GM12878 (cell line): ENCODE measurements at regions not wholly inside any gene's neighbourhood (a gene's known extent, or its start where the extent isn't known, plus 50 kb on each side); places are given as distances from the start of the nearest gene placed in this dataset.

Experiments
- CEBPB ChIP-seq, 2 experiments: fragments of 150-350 bp in 1 of 2; IDR thresholded peaks; 2 replicates each; pipeline ENCODE4 v1.6.1; 2012 to 2014; ENCODE audit warnings: low read depth in 2 of 2, low read length in 2 of 2, borderline replicate concordance in 1 of 2, inconsistent platforms in 1 of 2
- EP300 ChIP-seq, 2 experiments: fragments of 150-350 bp in 1 of 2; IDR thresholded peaks; 2 replicates each; pipeline ENCODE4 v1.6.1; 2011 to 2012; ENCODE audit warnings: low read depth in 2 of 2, low read length in 2 of 2, borderline replicate concordance in 1 of 2, improper control_type of control experiment in 1 of 2, inconsistent platforms in 1 of 2; ENCODE audit not compliant: control insufficient read depth in 1 of 2
- FOS ChIP-seq: IDR thresholded peaks from 3 replicates; pipeline ENCODE4 v1.6.1; 2011; ENCODE audit warnings: borderline replicate concordance; ENCODE audit not compliant: insufficient read length; ENCODE audit errors: extremely low read depth
- GABPA ChIP-seq: IDR thresholded peaks from 2 replicates; pipeline ENCODE4 v1.6.1; 2014; ENCODE audit warnings: antibody characterized with exemption, low read depth, mild to moderate bottlenecking, inconsistent platforms
- MTA2 ChIP-seq: fragments of 450-650 bp; IDR thresholded peaks from 2 replicates; pipeline ENCODE4 v1.6.1; 2016; ENCODE audit warnings: low read depth, mild to moderate bottlenecking, moderate library complexity
- NRF1 ChIP-seq: conservative IDR thresholded peaks from 2 replicates; pipeline ENCODE4 v1.6.1; 2011; ENCODE audit warnings: mild to moderate bottlenecking, low read depth, low read length, improper control_type of control experiment
- TAF1 ChIP-seq: IDR thresholded peaks from 2 replicates; pipeline ENCODE4 v1.6.1; 2011; ENCODE audit warnings: mild to moderate bottlenecking, low read depth, low read length, borderline replicate concordance
- USF2 ChIP-seq: IDR thresholded peaks from 2 replicates; pipeline ENCODE4 v1.6.1; 2011; ENCODE audit warnings: low read depth, low read length, improper control_type of control experiment, borderline replicate concordance
- ZBTB33 ChIP-seq: fragments of 450-650 bp; IDR thresholded peaks from 2 replicates; pipeline ENCODE4 v1.6.1; 2017; ENCODE audit warnings: mild to moderate bottlenecking
- TF ChIP-seq, protein P1 (sequence below), 3 experiments: IDR thresholded peaks in 2 of 3; conservative IDR thresholded peaks in 1 of 3; 2 replicates each; pipeline ENCODE4 v1.5.1; 2011; ENCODE audit warnings: low read depth in 3 of 3, low read length in 3 of 3, mild to moderate bottlenecking in 3 of 3, control low read depth in 2 of 3, moderate library complexity in 2 of 3, inconsistent platforms in 1 of 3, mixed read lengths in 1 of 3; ENCODE audit not compliant: control insufficient read depth in 2 of 3, insufficient read depth in 1 of 3; ENCODE audit errors: extremely low read depth in 1 of 3
- TF ChIP-seq, protein P2 (sequence below): IDR thresholded peaks from 2 replicates; pipeline ENCODE4 v1.6.1; 2011; ENCODE audit warnings: borderline replicate concordance, low read depth, mild to moderate bottlenecking, moderate library complexity, mixed read lengths, low read length; ENCODE audit not compliant: insufficient read depth; ENCODE audit errors: extremely low read length

DNA sequence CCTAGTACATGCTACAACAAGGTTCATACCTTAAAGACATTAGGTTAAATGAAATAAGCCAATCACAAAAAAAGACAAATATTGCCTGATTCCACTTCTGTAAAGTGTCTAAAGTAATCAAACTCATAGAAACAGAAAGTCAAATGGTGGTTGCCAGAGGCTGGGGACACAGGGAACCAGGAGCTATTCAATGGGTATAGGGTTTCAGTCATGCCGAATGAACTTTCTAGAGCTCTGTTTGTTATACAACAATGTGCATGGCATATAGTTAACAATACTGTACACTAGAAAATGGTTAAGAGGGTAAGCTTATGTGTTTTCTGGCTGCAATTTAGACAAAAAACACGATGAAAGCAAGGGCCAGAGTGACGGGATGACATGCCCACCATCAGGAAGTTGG, 70.8 kb upstream of the EGFLAM start:
- TF ChIP-seq GABPA (no peak), USF2 (no peak), ZBTB33 (no peak), NRF1 (no peak), FOS (no peak), EP300 (IDR thresholded peaks at IDR 0.05; ENCODE audit: borderline replicate concordance in 1 of 2, control insufficient read depth in 1 of 2, low read depth in 2 of 2, low read length in 2 of 2) (no peak), TAF1 (no peak), MTA2 (no peak), CEBPB (IDR thresholded peaks at IDR 0.05; ENCODE audit: borderline replicate concordance in 1 of 2, low read depth in 2 of 2, low read length in 2 of 2) (no peak)
- TF ChIP-seq, protein P1, sequence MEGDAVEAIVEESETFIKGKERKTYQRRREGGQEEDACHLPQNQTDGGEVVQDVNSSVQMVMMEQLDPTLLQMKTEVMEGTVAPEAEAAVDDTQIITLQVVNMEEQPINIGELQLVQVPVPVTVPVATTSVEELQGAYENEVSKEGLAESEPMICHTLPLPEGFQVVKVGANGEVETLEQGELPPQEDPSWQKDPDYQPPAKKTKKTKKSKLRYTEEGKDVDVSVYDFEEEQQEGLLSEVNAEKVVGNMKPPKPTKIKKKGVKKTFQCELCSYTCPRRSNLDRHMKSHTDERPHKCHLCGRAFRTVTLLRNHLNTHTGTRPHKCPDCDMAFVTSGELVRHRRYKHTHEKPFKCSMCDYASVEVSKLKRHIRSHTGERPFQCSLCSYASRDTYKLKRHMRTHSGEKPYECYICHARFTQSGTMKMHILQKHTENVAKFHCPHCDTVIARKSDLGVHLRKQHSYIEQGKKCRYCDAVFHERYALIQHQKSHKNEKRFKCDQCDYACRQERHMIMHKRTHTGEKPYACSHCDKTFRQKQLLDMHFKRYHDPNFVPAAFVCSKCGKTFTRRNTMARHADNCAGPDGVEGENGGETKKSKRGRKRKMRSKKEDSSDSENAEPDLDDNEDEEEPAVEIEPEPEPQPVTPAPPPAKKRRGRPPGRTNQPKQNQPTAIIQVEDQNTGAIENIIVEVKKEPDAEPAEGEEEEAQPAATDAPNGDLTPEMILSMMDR (IDR thresholded peaks at IDR 0.05 in 2 of 3, conservative IDR thresholded peaks at IDR 0.05 in 1 of 3; ENCODE audit: control insufficient read depth in 2 of 3, extremely low read depth in 1 of 3, insufficient read depth in 1 of 3, low read depth in 3 of 3, low read length in 3 of 3), result no peak
- TF ChIP-seq, protein P2, sequence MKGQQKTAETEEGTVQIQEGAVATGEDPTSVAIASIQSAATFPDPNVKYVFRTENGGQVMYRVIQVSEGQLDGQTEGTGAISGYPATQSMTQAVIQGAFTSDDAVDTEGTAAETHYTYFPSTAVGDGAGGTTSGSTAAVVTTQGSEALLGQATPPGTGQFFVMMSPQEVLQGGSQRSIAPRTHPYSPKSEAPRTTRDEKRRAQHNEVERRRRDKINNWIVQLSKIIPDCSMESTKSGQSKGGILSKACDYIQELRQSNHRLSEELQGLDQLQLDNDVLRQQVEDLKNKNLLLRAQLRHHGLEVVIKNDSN, result no peak
